ENCODE measurements at regions not wholly inside any gene's neighbourhood (a gene's known extent, or its start where the extent isn't known, plus 50 kb on each side); places are given as distances from the start of the nearest gene placed in this dataset.
"Not testable (repeated sequence)": the region's sequence is repeated elsewhere in the genome, so short reads cannot be mapped to it uniquely, and the experiment has no call there.

GRCh38 chr4:42237451-42237850 is 85.0 kb upstream of the BEND4 start:
- TF ChIP-seq CTCF (IDR thresholded peaks at IDR 0.05; ENCODE audit: extremely low read depth, insufficient read depth, missing control alignments) = no peak
- in situ Hi-C loops (cut with MboI; ENCODE audit: low pct_unique_long_range_greater_than_20kb, low sequenced_read_pairs, unreplicated experiment) = no loop called here
- no peak for DNase-seq (ENCODE audit: low spot score)

- in situ Hi-C loops (cut with MboI; ENCODE audit: low pct_unique_long_range_greater_than_20kb, low sequenced_read_pairs, unreplicated experiment) = no loop called here
- no peak for TF ChIP-seq CTCF (IDR thresholded peaks at IDR 0.05; ENCODE audit: extremely low read depth, insufficient read depth, missing control alignments)
- no peak for DNase-seq (ENCODE audit: low spot score)
These were observed 96.5 kb upstream of the BEND4 start for GRCh38 chr4:42248972-42249371.

GRCh38 chr4:42252315-42252714 is 99.9 kb upstream of the BEND4 start:
- in situ Hi-C loops (cut with MboI; ENCODE audit: low pct_unique_long_range_greater_than_20kb, low sequenced_read_pairs, unreplicated experiment) = loop anchor here (25.0 kb wide), 1 partner anchor 290 kb away; no protein-coding TSS in a partner anchor
- DNase-seq (ENCODE audit: low spot score) = no peak
- TF ChIP-seq CTCF (IDR thresholded peaks at IDR 0.05; ENCODE audit: extremely low read depth, insufficient read depth, missing control alignments) = no peak

- in situ Hi-C loops (cut with MboI; ENCODE audit: low pct_unique_long_range_greater_than_20kb, low sequenced_read_pairs, unreplicated experiment) = loop anchor here (25.0 kb wide), 1 partner anchor 295 kb away; no protein-coding TSS in a partner anchor
These were observed 105.2 kb upstream of the BEND4 start for GRCh38 chr4:42257645-42258044.

GRCh38 chr4:42262701-42263490 is 110.4 kb upstream of the BEND4 start:
- in situ Hi-C loops (cut with MboI; ENCODE audit: low pct_unique_long_range_greater_than_20kb, low sequenced_read_pairs, unreplicated experiment) = loop anchor here (25.0 kb wide), 1 partner anchor 301 kb away; no protein-coding TSS in a partner anchor
- TF ChIP-seq CTCF (IDR thresholded peaks at IDR 0.05; ENCODE audit: extremely low read depth, insufficient read depth, missing control alignments) = no peak
- DNase-seq (ENCODE audit: low spot score) = no peak

More at GRCh38 chr4:42257645-42258044, 105.2 kb upstream of the BEND4 start:
- DNase-seq (ENCODE audit: low spot score) = not testable (repeated sequence)

- no peak for DNase-seq (ENCODE audit: low spot score)
- no peak for TF ChIP-seq CTCF (IDR thresholded peaks at IDR 0.05; ENCODE audit: extremely low read depth, insufficient read depth, missing control alignments)
- in situ Hi-C loops (cut with MboI; ENCODE audit: low pct_unique_long_range_greater_than_20kb, low sequenced_read_pairs, unreplicated experiment) = loop anchor here (25.0 kb wide), 1 partner anchor 304 kb away; no protein-coding TSS in a partner anchor
These were observed 113.5 kb upstream of the BEND4 start for GRCh38 chr4:42265782-42266602.

All from GM13977 (cell line).